IMR-90 (cell line): ENCODE measurements at regions not wholly inside any gene's neighbourhood (a gene's known extent, or its start where the extent isn't known, plus 50 kb on each side); places are given as distances from the start of the nearest gene placed in this dataset.
A peak's percentile ranks its signal among the peaks of the same experiment; 100 is the strongest.

Experiments used
- ATAC-seq: fragments of 200-7000 bp; cut with Tn5 transposase; 2 replicates; pipeline ENCODE4 v1.9.1; 2020; ENCODE audit warnings: low read depth, mild to moderate bottlenecking, moderate library complexity
- BruUV-seq: library from RNA; stranded (reverse); fragments of 400-500 nt; replicated peaks from 2 replicates; lab custom pipeline; 2021; lab: Mats Ljungman, UMichigan
- CTCF ChIA-PET: fragments of 300-600 bp; formaldehyde crosslinking; extraction: SDS; loops from one replicate; lab custom pipeline; 2021; ENCODE audit warnings: antibody characterized with exemption; lab: Yijun Ruan, JAX
- POLR2A ChIA-PET: fragments of 300-600 bp; sonication (Branson Sonifier 250); formaldehyde crosslinking; loops from one replicate; lab custom pipeline; 2022; ENCODE audit warnings: antibody characterized with exemption; ENCODE audit not compliant: unreplicated experiment; lab: Charles Lee
- DNase-seq: peaks from one replicate; pipeline ENCODE4 v3.0.0; 2013
- H2AFZ ChIP-seq: replicated peaks from 2 replicates; pipeline ENCODE3; 2013; ENCODE audit warnings: low read length, mild to moderate bottlenecking; ENCODE audit not compliant: poor library complexity
- H2AK5ac ChIP-seq: 2 replicates; pipeline ENCODE4 v1.6.1; 2013; ENCODE audit warnings: low read depth, low read length, inconsistent platforms
- H2AK9ac ChIP-seq: replicated peaks from 2 replicates; pipeline ENCODE3; 2013; ENCODE audit warnings: mild to moderate bottlenecking, low read depth, low read length, moderate library complexity; ENCODE audit not compliant: poor library complexity
- H2BK120ac ChIP-seq: 2 replicates; pipeline ENCODE4 v1.6.1; 2013; ENCODE audit warnings: low read depth, low read length, inconsistent platforms
- H2BK15ac ChIP-seq: 3 replicates; pipeline ENCODE4 v1.6.1; 2013; ENCODE audit warnings: low read depth, low read length, inconsistent platforms
- H2BK20ac ChIP-seq: 2 replicates; pipeline ENCODE4 v1.6.1; 2013; ENCODE audit warnings: low read depth, mild to moderate bottlenecking, inconsistent platforms, low read length, moderate library complexity
- H2BK5ac ChIP-seq: 2 replicates; pipeline ENCODE4 v1.6.1; 2013; ENCODE audit warnings: mild to moderate bottlenecking, low read depth, low read length, inconsistent platforms; ENCODE audit not compliant: poor library complexity, severe bottlenecking
- H3K14ac ChIP-seq: replicated peaks from 2 replicates; pipeline ENCODE4 v1.6.1; 2013; ENCODE audit warnings: low read depth, low read length, inconsistent platforms
- H3K18ac ChIP-seq: 2 replicates; pipeline ENCODE4 v1.6.1; 2013; ENCODE audit warnings: low read depth, low read length, control low read depth
- H3K23ac ChIP-seq: 2 replicates; pipeline ENCODE4 v1.6.1; 2013; ENCODE audit warnings: low read depth, low read length, inconsistent platforms
- H3K27ac ChIP-seq: 2 replicates; pipeline ENCODE4 v1.5.1; 2013; ENCODE audit warnings: mild to moderate bottlenecking, control low read depth, low read length; ENCODE audit not compliant: insufficient read depth
- H3K27me3 ChIP-seq: 2 replicates; pipeline ENCODE4 v1.6.1; 2013; ENCODE audit warnings: low read length; ENCODE audit not compliant: control insufficient read depth, insufficient read depth
- H3K36me3 ChIP-seq: 2 replicates; pipeline ENCODE4 v1.6.1; 2013; ENCODE audit warnings: low read length, mixed read lengths; ENCODE audit not compliant: control insufficient read depth, insufficient read depth
- H3K4ac ChIP-seq: 2 replicates; pipeline ENCODE4 v1.6.1; 2013; ENCODE audit warnings: low read depth, low read length, inconsistent platforms
- H3K4me1 ChIP-seq: 2 replicates; pipeline ENCODE4 v1.6.1; 2013; ENCODE audit warnings: low read length, mixed read lengths; ENCODE audit not compliant: control insufficient read depth, insufficient read depth
- H3K4me2 ChIP-seq: 2 replicates; pipeline ENCODE4 v1.6.1; 2013; ENCODE audit warnings: low read depth, mild to moderate bottlenecking, control low read depth, low read length, moderate library complexity
- H3K4me3 ChIP-seq: 2 replicates; pipeline ENCODE4 v1.5.1; 2013; ENCODE audit warnings: low read depth, mild to moderate bottlenecking, control low read depth, low read length, moderate library complexity; ENCODE audit not compliant: insufficient read depth
- H3K56ac ChIP-seq: 2 replicates; pipeline ENCODE4 v1.6.1; 2013; ENCODE audit warnings: low read length, inconsistent platforms; ENCODE audit not compliant: insufficient read depth; ENCODE audit errors: extremely low read depth
- H3K79me1 ChIP-seq, 2 experiments: 2 replicates each; pipeline ENCODE4 v1.6.1; 2013; ENCODE audit warnings: low read length in 2 of 2, inconsistent platforms in 1 of 2, low read depth in 1 of 2
- H3K9ac ChIP-seq: 2 replicates; pipeline ENCODE4 v1.6.1; 2013; ENCODE audit warnings: low read depth, low read length, control low read depth
- H3K9me1 ChIP-seq: 2 replicates; pipeline ENCODE4 v1.6.1; 2013; ENCODE audit warnings: low read length, inconsistent platforms; ENCODE audit not compliant: insufficient read depth
- H3K9me3 ChIP-seq: 2 replicates; pipeline ENCODE4 v1.6.1; 2013; ENCODE audit warnings: low read length; ENCODE audit not compliant: control insufficient read depth, insufficient read depth
- H4K20me1 ChIP-seq: 2 replicates; pipeline ENCODE4 v1.6.1; 2013; ENCODE audit warnings: low read length, inconsistent platforms; ENCODE audit not compliant: insufficient read depth
- H4K5ac ChIP-seq: 2 replicates; pipeline ENCODE4 v1.6.1; 2013; ENCODE audit warnings: mild to moderate bottlenecking, low read depth, low read length, control low read depth
- H4K8ac ChIP-seq, 2 experiments: 2 replicates each; pipeline ENCODE4 v1.6.1; 2013; ENCODE audit warnings: low read depth in 2 of 2, low read length in 2 of 2, control low read depth in 1 of 2, inconsistent platforms in 1 of 2
- H4K91ac ChIP-seq: 2 replicates; pipeline ENCODE4 v1.6.1; 2013; ENCODE audit warnings: low read depth, low read length, inconsistent platforms; ENCODE audit not compliant: insufficient read depth
- BHLHE40 ChIP-seq: fragments of 150-350 bp; IDR thresholded peaks from 2 replicates; pipeline ENCODE4 v1.6.1; 2016; ENCODE audit warnings: mild to moderate bottlenecking, low read depth, low read length
- CEBPB ChIP-seq: IDR thresholded peaks from 2 replicates; pipeline ENCODE4 v1.6.1; 2012; ENCODE audit warnings: low read depth, low read length, improper control_type of control experiment
- CHD1 ChIP-seq: IDR thresholded peaks from 2 replicates; pipeline ENCODE4 v1.6.1; 2012; ENCODE audit warnings: low read depth, low read length, improper control_type of control experiment
- FOS ChIP-seq: fragments of 150-350 bp; IDR thresholded peaks from 2 replicates; pipeline ENCODE4 v1.6.1; 2016; ENCODE audit warnings: low read depth, low read length
- MAFK ChIP-seq: IDR thresholded peaks from 2 replicates; pipeline ENCODE4 v1.6.1; 2012; ENCODE audit warnings: low read depth, low read length, improper control_type of control experiment
- MXI1 ChIP-seq: IDR thresholded peaks from 2 replicates; pipeline ENCODE4 v1.6.1; 2012; ENCODE audit warnings: low read depth, mild to moderate bottlenecking, low read length, moderate library complexity, borderline replicate concordance
- POLR2A ChIP-seq: IDR thresholded peaks from 2 replicates; pipeline ENCODE4 v1.6.1; 2012; ENCODE audit warnings: mild to moderate bottlenecking, low read depth, low read length
- RAD21 ChIP-seq: IDR thresholded peaks from 2 replicates; pipeline ENCODE4 v1.6.1; 2012; ENCODE audit warnings: low read length, improper control_type of control experiment
- RCOR1 ChIP-seq: IDR thresholded peaks from 2 replicates; pipeline ENCODE4 v1.6.1; 2012; ENCODE audit warnings: mild to moderate bottlenecking, low read length, improper control_type of control experiment; ENCODE audit not compliant: insufficient replicate concordance
- RFX5 ChIP-seq: IDR thresholded peaks from 2 replicates; pipeline ENCODE4 v1.8.0; 2012; ENCODE audit warnings: low read depth, mild to moderate bottlenecking, low read length, moderate library complexity
- SMC3 ChIP-seq: fragments of 150-350 bp; IDR thresholded peaks from 2 replicates; pipeline ENCODE4 v1.6.1; 2016; ENCODE audit warnings: low read depth, mild to moderate bottlenecking, antibody characterized with exemption, low read length, moderate library complexity
- USF2 ChIP-seq: fragments of 150-350 bp; IDR thresholded peaks from 2 replicates; pipeline ENCODE4 v1.6.1; 2017; ENCODE audit warnings: mild to moderate bottlenecking, antibody characterized with exemption, low read length, low read depth
- WGBS, 2 experiments: methylation state at CpG; one replicate each; pipeline versions ENCODE4 v1.1.5 to v1.1.7; 2013; ENCODE audit warnings: missing lambda C conversion rate in 2 of 2; ENCODE audit not compliant: insufficient read length in 1 of 2; ENCODE audit errors: extremely low coverage in 2 of 2; 5-methylcytosine and 5-hydroxymethylcytosine counted together
- dilution Hi-C: fragments of 300-500 bp; cut with HindIII; formaldehyde crosslinking; loops from one replicate; pipeline ENCODE4 v1.14.3; 2018; ENCODE audit warnings: low sequenced_read_pairs; ENCODE audit not compliant: unreplicated experiment
- in situ Hi-C: fragments of 300-500 bp; cut with MboI; formaldehyde crosslinking; loops from 3 replicates; pipeline ENCODE4 v1.14.3; 2019; ENCODE audit warnings: low sequenced_read_pairs, inconsistent platforms, mixed read lengths
- intact Hi-C: fragments of 100-400 bp; cut with micrococcal nuclease; formaldehyde crosslinking; loops from 2 replicates; pipeline ENCODE4 v1.10.0; 2022
- TF ChIP-seq, protein P1 (sequence below): conservative IDR thresholded peaks from 2 replicates; pipeline ENCODE4 v1.5.1; 2012; ENCODE audit warnings: mild to moderate bottlenecking, low read depth, low read length, improper control_type of control experiment
- TF ChIP-seq, protein P2 (sequence below): fragments of 150-350 bp; IDR thresholded peaks from 2 replicates; pipeline ENCODE4 v1.6.1; 2016; ENCODE audit warnings: low read depth, mild to moderate bottlenecking, low read length, moderate library complexity, borderline replicate concordance

DNA sequence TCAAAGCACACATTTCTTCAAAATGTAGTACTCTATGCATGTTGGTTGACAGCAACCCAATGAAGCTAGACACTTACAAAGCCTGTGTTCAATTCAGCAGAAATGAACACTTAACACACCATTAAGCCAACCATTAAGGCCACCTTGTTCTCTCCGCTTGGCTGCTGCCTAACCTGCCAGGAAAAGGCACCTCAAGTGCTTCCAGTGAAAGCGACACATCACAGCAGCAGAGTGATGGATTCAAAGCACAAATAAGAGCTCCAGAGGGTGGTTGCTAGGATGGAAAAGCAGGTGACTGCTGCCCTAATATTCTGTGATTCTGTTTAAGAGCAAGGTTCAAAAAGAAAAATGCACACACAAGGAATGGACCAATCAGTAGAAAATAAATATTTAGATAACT, 81.5 kb upstream of the GNAI1 start:
- WGBS, 2 experiments: 100% methylated on average over 1 of the region's 2 CpGs; no CpG with 5 or more reads in 1 of the 2 experiments
- Histone ChIP-seq H3K27ac (no peak overlapping the region), H2AK9ac (no peak overlapping the region), H3K23ac (peak overlapping the region; percentile 42; the same call in 1 of the 2 replicates), H3K79me1 (no peaks in the 10 kb centered on the region), H3K4me3 (no peak overlapping the region), H4K20me1 (no peaks in the 10 kb centered on the region), H3K4ac (peak overlapping the region; percentile 58; the same call in 1 of the 2 replicates), H2BK15ac (peak overlapping the region; percentile 63; the same call in 1 of the 3 replicates), H3K9me3 (no peaks in the 10 kb centered on the region), H4K91ac (no peak overlapping the region), H4K8ac (0 out of 4 replicates have a peak overlapping the region, but pooled peaks of 1 of the 2 experiments have one; percentile 45), H3K4me1 (no peaks in the 10 kb centered on the region), H2BK5ac (no peak overlapping the region), H2BK120ac (no peak overlapping the region), H3K18ac (no peak overlapping the region), H3K4me2 (no peak overlapping the region), H3K9ac (no peak overlapping the region), H4K5ac (no peak overlapping the region), H2AK5ac (peak overlapping the region; percentile 64), H3K56ac (no peak overlapping the region), H2BK20ac (0 out of 2 replicates have a peak overlapping the region, but pooled peaks have one; percentile 70), H3K27me3 (no peaks in the 10 kb centered on the region), H2AFZ (peak overlapping the region; percentile 56), H3K9me1 (0 out of 2 replicates have a peak, but pooled peaks cover 3% of the 10 kb centered on the region), H3K36me3 (no peaks in the 10 kb centered on the region), H3K14ac (peak overlapping the region; percentile 76; the same call in 1 of the 2 replicates)
- BruUV-seq: no TSS peak
- ATAC-seq: no peak
- no peak for TF ChIP-seq MAFK
- TF ChIP-seq CEBPB: no peak
- no peak for TF ChIP-seq MXI1
- TF ChIP-seq, protein P1, sequence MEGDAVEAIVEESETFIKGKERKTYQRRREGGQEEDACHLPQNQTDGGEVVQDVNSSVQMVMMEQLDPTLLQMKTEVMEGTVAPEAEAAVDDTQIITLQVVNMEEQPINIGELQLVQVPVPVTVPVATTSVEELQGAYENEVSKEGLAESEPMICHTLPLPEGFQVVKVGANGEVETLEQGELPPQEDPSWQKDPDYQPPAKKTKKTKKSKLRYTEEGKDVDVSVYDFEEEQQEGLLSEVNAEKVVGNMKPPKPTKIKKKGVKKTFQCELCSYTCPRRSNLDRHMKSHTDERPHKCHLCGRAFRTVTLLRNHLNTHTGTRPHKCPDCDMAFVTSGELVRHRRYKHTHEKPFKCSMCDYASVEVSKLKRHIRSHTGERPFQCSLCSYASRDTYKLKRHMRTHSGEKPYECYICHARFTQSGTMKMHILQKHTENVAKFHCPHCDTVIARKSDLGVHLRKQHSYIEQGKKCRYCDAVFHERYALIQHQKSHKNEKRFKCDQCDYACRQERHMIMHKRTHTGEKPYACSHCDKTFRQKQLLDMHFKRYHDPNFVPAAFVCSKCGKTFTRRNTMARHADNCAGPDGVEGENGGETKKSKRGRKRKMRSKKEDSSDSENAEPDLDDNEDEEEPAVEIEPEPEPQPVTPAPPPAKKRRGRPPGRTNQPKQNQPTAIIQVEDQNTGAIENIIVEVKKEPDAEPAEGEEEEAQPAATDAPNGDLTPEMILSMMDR: no peak
- TF ChIP-seq, protein P2, sequence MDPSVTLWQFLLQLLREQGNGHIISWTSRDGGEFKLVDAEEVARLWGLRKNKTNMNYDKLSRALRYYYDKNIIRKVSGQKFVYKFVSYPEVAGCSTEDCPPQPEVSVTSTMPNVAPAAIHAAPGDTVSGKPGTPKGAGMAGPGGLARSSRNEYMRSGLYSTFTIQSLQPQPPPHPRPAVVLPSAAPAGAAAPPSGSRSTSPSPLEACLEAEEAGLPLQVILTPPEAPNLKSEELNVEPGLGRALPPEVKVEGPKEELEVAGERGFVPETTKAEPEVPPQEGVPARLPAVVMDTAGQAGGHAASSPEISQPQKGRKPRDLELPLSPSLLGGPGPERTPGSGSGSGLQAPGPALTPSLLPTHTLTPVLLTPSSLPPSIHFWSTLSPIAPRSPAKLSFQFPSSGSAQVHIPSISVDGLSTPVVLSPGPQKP: no peak
- no peak for TF ChIP-seq BHLHE40
- no peak for TF ChIP-seq POLR2A
- no peak for TF ChIP-seq RFX5
- no peak for TF ChIP-seq RCOR1
- TF ChIP-seq SMC3: no peak
- no peak for TF ChIP-seq USF2
- TF ChIP-seq CHD1: no peak
- TF ChIP-seq RAD21: no peak
- TF ChIP-seq FOS: no peak
- dilution Hi-C loops: no loop called here
- in situ Hi-C loops: no loop called here
- CTCF ChIA-PET: interaction anchor here (1.0 kb wide), 1 partner anchor 309 kb away, joined by 3 read pairs; no protein-coding TSS in a partner anchor
- POLR2A ChIA-PET: no interaction called here
- intact Hi-C loops: no loop called here
- no peak for DNase-seq
